RCC 7860 (cell line): ENCODE measurements at regions not wholly inside any gene's neighbourhood (a gene's known extent, or its start where the extent isn't known, plus 50 kb on each side); places are given as distances from the start of the nearest gene placed in this dataset.

Experiments used
- DNase-seq: peaks from one replicate; pipeline ENCODE4 v3.0.0-alpha.2; 2015; ENCODE audit warnings: low spot score
- FAIRE-seq: peaks from 2 replicates; lab custom pipeline; 2012; peaks lifted over from hg19 to GRCh38; lab: Jason Lieb, UNC

DNA sequence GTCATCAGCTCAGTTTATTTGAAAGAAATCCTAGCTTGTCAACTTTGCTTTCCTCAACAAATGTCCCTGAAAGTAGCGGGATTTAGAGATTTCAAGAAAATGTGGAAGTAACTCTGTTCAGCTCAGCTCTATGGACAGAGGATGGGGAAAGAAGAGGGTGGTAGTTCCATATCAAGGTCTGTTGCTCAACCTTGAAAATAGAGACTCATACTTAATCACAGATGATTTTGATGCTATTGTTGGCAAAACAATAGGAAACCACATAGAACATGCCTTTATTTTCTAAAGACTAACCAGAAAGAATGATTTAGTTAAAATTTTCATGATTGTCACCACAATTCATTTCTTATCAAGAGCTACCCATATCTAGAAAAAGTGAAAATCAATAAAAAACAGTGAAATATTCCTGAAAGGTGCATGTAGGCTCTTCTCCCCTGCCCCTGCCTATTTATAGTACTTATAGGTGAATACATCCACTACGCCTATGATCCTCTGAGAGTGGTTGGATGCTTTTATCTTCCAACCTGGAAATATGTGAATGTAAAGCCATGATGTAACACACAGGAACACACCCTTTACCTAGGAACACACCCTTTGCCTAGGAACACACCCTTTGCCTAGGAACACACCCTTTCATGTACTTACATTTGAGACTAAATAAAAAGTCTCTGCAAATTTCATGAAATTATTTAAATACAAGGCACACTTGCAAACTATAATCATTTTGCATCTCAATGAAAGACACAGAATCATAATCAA, 65.8 kb downstream of the ETAA1 start:
- DNase-seq (no peak), FAIRE-seq (no peak)

GRCh38 chr2:67463810-67464209, 66.7 kb downstream of the ETAA1 start:
- DNase-seq, result no peak
- no peak for FAIRE-seq

GRCh38 chr2:67465623-67466022, 68.5 kb downstream of the ETAA1 start:
- DNase-seq (no peak), FAIRE-seq (no peak)

GRCh38 chr2:67466734-67467133, 69.6 kb downstream of the ETAA1 start:
- no peak for FAIRE-seq
- DNase-seq, result no peak

- DNase-seq (no peak), FAIRE-seq (no peak)
These were observed 74.5 kb downstream of the ETAA1 start for GRCh38 chr2:67471681-67472080.

DNA sequence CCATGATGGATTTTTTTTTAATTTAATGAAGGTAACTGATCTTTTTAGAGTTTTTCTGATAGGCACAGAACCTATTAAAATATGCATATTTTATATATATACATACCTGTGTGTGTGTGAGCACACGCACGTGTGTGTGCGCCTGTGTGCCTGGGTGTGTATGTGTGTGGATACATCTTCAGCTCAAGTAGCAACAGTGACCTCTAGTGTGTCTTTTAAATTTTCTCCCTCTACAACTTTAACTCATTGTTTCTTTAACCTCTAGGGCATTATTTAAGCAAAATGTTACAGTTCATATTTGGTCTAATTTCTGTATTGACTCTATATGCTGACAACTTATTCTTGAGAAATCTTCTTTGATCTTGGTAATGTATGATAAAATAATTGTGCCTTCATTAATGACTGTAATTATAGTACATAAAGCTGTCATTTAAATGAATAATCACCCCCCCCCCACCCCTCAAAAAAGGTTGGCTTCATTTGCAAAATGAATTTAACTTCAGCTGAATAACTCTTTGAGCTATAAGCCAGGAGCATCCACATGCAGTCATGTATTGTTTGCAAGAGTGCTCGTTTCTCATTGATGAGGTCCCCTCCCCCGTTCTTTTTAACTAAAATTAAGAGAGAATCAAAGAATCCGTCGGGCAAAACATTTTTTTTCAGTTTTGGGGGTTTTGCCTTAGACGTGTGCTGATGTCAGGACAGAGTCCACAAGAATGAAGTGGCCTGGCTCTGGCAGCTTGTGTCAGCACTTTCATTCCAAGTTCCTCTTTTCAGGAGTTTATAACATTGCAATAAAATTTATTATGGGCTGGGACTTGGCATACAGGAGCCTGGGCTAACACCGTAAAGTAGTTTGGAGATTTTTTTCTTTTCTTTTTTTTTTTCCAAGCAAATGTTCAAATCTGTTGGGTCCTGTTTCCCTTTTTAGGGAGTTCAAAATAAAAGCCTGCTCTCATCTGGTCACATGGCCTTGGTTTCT, 80.0 kb downstream of the ETAA1 start:
- DNase-seq (peak; percentile 49), FAIRE-seq (peak; percentile 2)

- DNase-seq (no peak), FAIRE-seq (no peak)
These were observed 82.1 kb downstream of the ETAA1 start for GRCh38 chr2:67479261-67479660.

- FAIRE-seq (no peak), DNase-seq (no peak)
These were observed 88.3 kb downstream of the ETAA1 start for GRCh38 chr2:67485431-67485830.

GRCh38 chr2:67486041-67486796, 89.1 kb downstream of the ETAA1 start:
- no peak for FAIRE-seq

GRCh38 chr2:67487993-67488392, 90.9 kb downstream of the ETAA1 start:
- no peak for DNase-seq
- no peak for FAIRE-seq

More at GRCh38 chr2:67486041-67486796, 89.1 kb downstream of the ETAA1 start:
- no peak for DNase-seq

- FAIRE-seq (no peak), DNase-seq (no peak)
These were observed 92.3 kb downstream of the ETAA1 start for GRCh38 chr2:67489396-67489795.

DNA sequence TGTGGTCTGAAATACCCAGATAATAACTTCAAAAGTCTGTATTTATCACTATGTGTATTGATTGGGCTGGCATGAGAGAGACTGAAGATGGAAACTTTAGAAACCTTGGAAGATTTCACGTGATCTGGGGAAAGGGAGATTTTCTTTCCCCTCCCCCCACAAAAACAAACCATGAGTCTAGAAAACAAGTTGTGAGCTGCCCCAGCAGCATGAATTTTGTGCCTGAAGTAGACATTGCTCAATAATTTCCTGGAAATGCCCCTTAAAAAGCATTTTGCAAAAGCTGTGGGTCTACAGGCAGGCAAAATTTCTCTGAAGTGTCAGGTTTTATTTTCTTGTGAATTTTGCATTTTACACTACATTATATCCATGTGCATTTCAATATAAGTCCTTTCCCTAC, 101.8 kb downstream of the ETAA1 start:
- DNase-seq (no peak), FAIRE-seq (no peak)

GRCh38 chr2:67499989-67500388, 102.9 kb downstream of the ETAA1 start:
- no peak for FAIRE-seq
- DNase-seq, result no peak

DNA sequence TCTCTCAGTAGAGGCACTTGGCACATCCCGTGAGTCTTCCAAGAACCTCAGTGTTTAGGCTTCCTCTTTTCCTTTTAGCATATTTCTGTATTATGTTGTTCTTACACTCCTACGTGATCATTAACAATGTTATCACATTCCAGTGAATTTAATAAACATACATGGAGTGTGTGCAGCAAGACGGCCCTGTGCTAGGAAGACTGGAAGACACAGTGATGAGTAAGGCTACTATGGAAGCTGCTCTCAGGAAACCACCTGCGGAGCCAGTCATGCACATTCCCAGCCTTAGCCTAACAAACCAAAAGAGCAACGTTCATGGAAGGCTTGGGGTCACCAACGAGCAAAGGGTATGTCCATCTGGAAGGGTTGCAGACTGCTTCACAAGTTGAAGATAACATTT, 103.4 kb downstream of the ETAA1 start:
- DNase-seq, result no peak
- FAIRE-seq, result no peak

DNA sequence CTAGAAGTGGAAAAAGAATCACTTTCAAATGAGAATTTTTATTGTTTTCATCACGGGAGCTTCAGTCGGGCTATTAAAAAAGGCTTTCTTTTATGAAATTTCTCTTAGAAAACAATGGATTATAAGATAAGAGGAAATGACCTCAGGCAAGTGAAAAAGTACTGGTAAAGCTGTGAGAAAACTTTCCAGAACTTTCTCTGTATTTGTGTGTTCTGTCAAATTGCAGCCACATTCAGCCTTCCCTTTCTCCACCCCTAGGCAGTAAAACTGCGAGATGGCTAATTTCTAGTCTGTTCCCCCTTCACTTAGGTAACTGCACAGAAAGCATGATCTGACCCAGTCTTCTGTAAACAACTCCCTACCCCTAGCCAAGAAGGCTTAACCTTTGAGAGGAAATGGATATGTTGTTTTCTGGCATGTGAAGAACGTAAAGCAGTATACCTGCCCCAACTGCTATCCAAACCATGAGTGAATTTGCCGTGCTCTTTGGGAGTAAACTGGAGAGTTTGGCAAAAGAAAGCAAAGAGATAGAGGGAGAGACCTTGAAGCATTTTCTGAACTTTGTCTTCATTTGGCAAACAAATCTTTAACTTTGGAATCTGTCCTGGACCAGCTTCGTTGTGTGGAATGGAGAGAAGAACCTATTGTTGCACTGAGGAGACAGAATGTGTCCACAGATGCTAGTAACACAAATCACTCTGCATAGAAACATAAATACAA, 105.4 kb downstream of the ETAA1 start:
- DNase-seq, result no peak

GRCh38 chr2:67503066-67503795, 106.1 kb downstream of the ETAA1 start:
- DNase-seq (peak; percentile 64), FAIRE-seq (no peak)

More for the DNA sequence above, 105.4 kb downstream of the ETAA1 start:
- no peak for FAIRE-seq

GRCh38 chr2:67510745-67511144, 113.6 kb downstream of the ETAA1 start:
- no peak for FAIRE-seq
- no peak for DNase-seq

GRCh38 chr2:67514515-67514914, 117.4 kb downstream of the ETAA1 start:
- FAIRE-seq, result no peak

GRCh38 chr2:67515056-67515455, 117.9 kb downstream of the ETAA1 start:
- no peak for DNase-seq
- FAIRE-seq, result no peak

More at GRCh38 chr2:67514515-67514914, 117.4 kb downstream of the ETAA1 start:
- no peak for DNase-seq

DNA sequence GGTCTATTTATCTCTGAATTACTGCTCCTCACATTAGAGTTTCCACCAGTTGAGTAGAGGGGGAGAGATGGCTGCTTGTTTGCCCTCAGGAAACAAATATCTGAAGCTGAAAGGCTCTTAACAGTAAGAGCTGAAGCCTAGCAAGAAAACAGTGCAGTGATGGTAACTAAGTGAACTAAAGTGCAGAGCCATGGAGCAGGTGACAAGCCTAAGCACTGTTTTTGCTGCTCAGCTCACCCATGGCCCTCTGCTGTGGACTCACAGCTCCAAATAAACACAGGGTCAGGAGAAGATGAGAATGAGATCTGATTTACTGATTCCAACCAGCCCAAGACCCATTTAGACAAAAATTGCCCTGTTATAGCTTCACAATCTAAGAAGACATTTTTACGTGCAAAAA, 118.4 kb downstream of the ETAA1 start:
- DNase-seq (no peak), FAIRE-seq (no peak)
